SK-N-SH (cell line): ENCODE measurements at regions not wholly inside any gene's neighbourhood (a gene's known extent, or its start where the extent isn't known, plus 50 kb on each side); places are given as distances from the start of the nearest gene placed in this dataset.

ENCODE experiments used
- CTCF ChIA-PET: fragments of 300-600, 350-600 bp; formaldehyde crosslinking; extraction: SDS; loops from one replicate; lab custom pipeline; 2021; lab: Yijun Ruan, JAX
- POLR2A ChIA-PET: fragments of 350-600 bp; sonication (Branson Sonifier 250); formaldehyde crosslinking; extraction: SDS; loops from one replicate; lab custom pipeline; 2020; ENCODE audit warnings: antibody characterized with exemption, inconsistent platforms; lab: Yijun Ruan, JAX
- DNase-seq: peaks from one replicate; pipeline ENCODE4 v3.0.0; 2012
- H2AFZ ChIP-seq: fragments of 200-600 bp; sonication (generic); 2 replicates; pipeline ENCODE4 v1.8.1; 2016; ENCODE audit warnings: antibody characterized with exemption, mild to moderate bottlenecking, low read depth
- H3F3A ChIP-seq: fragments of 200-600 bp; sonication (generic); replicated peaks from 2 replicates; pipeline ENCODE3; 2016; ENCODE audit warnings: antibody characterized with exemption, mild to moderate bottlenecking; ENCODE audit not compliant: insufficient read depth
- H3K27ac ChIP-seq, 2 experiments: fragments of 200-500 bp in 1 of 2; fragments of 200-600 bp in 1 of 2; sonication (Bioruptor generic) in 1 of 2; sonication (generic), shearing (Covaris generic) in 1 of 2; 2 replicates each; pipeline versions ENCODE4 v1.5.1 to v1.6.1; 2014 to 2016; ENCODE audit warnings: low read depth in 2 of 2, inconsistent platforms in 1 of 2, low read length in 1 of 2, mild to moderate bottlenecking in 1 of 2, mixed read lengths in 1 of 2
- H3K27me3 ChIP-seq: fragments of 200-600 bp; sonication (generic), shearing (Covaris generic); 2 replicates; pipeline ENCODE4 v1.6.1; 2016; ENCODE audit warnings: mixed run types; ENCODE audit not compliant: insufficient read depth
- H3K36me3 ChIP-seq, 2 experiments: fragments of 200-500 bp in 1 of 2; fragments of 200-600 bp in 1 of 2; sonication (Bioruptor generic) in 1 of 2; sonication (generic) in 1 of 2; replicated peaks in 1 of 2; 2 replicates each; pipeline versions ENCODE3 to v1.5.1; 2014 to 2016; ENCODE audit warnings: low read length in 1 of 2, mild to moderate bottlenecking in 1 of 2; ENCODE audit not compliant: insufficient read depth in 2 of 2, control insufficient read depth in 1 of 2
- H3K4me1 ChIP-seq, 2 experiments: fragments of 200-500 bp in 1 of 2; fragments of 200-600 bp in 1 of 2; sonication (Bioruptor generic) in 1 of 2; sonication (generic), shearing (Covaris generic) in 1 of 2; 2 replicates each; pipeline versions ENCODE4 v1.5.1 to v1.6.1; 2014 to 2016; ENCODE audit warnings: low read depth in 1 of 2, low read length in 1 of 2, mixed run types in 1 of 2; ENCODE audit not compliant: insufficient read depth in 2 of 2, control insufficient read depth in 1 of 2
- H3K4me2 ChIP-seq: fragments of 200-600 bp; sonication (generic), shearing (Covaris generic); 2 replicates; pipeline ENCODE4 v1.6.1; 2017; ENCODE audit warnings: mixed run types
- H3K4me3 ChIP-seq, 2 experiments: fragments of 200-500 bp in 1 of 2; fragments of 200-600 bp in 1 of 2; sonication (Bioruptor generic) in 1 of 2; sonication (generic), shearing (Covaris generic) in 1 of 2; 2 replicates each; pipeline versions ENCODE4 v1.5.1 to v1.8.1; 2014 to 2016; ENCODE audit warnings: low read depth in 2 of 2, inconsistent platforms in 1 of 2, low read length in 1 of 2, mild to moderate bottlenecking in 1 of 2, mixed read lengths in 1 of 2, moderate library complexity in 1 of 2
- H3K79me2 ChIP-seq: fragments of 200-600 bp; sonication (generic); 2 replicates; pipeline ENCODE4 v1.8.1; 2017; ENCODE audit warnings: mild to moderate bottlenecking; ENCODE audit not compliant: insufficient read depth
- H3K9ac ChIP-seq: fragments of 200-600 bp; sonication (generic); 2 replicates; pipeline ENCODE4 v1.6.1; 2017; ENCODE audit warnings: mixed run types
- H3K9me2 ChIP-seq: fragments of 200-600 bp; sonication (generic); 2 replicates; pipeline ENCODE4 v1.6.1; 2017; ENCODE audit warnings: mixed run types
- H3K9me3 ChIP-seq: fragments of 200-600 bp; sonication (generic); 2 replicates; pipeline ENCODE4 v1.6.1; 2017; ENCODE audit warnings: mixed run types, mild to moderate bottlenecking, moderate library complexity
- H4K20me1 ChIP-seq: fragments of 200-600 bp; sonication (generic); 2 replicates; pipeline ENCODE4 v1.6.1; 2017; ENCODE audit warnings: mild to moderate bottlenecking, mixed run types; ENCODE audit not compliant: insufficient read depth
- CHD2 ChIP-seq: fragments of 150-350 bp; IDR thresholded peaks from 2 replicates; pipeline ENCODE4 v1.6.1; 2018; ENCODE audit warnings: low read length; ENCODE audit not compliant: partially characterized antibody
- ELF1 ChIP-seq: IDR thresholded peaks from 2 replicates; pipeline ENCODE4 v1.4.0; 2012
- EP300 ChIP-seq, 2 experiments: IDR thresholded peaks; 2 replicates each; pipeline versions ENCODE4 v1.4.0 to v1.6.1; 2012; ENCODE audit warnings: borderline replicate concordance in 1 of 2, low read depth in 1 of 2, low read length in 1 of 2
- EZH2phosphoT487 ChIP-seq: fragments of 200-600 bp; sonication (generic); IDR thresholded peaks from 2 replicates; pipeline ENCODE4 v1.6.1; 2017; ENCODE audit warnings: low read depth, mixed run types, mild to moderate bottlenecking, antibody characterized with exemption, moderate library complexity, borderline replicate concordance
- FOXM1 ChIP-seq: IDR thresholded peaks from 2 replicates; pipeline ENCODE4 v1.4.0; 2012; ENCODE audit warnings: low read depth, mild to moderate bottlenecking
- IRF3 ChIP-seq: fragments of 150-350 bp; IDR thresholded peaks from 2 replicates; pipeline ENCODE4 v1.6.1; 2016; ENCODE audit warnings: mild to moderate bottlenecking, low read depth, low read length
- JUND ChIP-seq: IDR thresholded peaks from 2 replicates; pipeline ENCODE4 v1.4.0; 2012
- MEF2A ChIP-seq: IDR thresholded peaks from 2 replicates; pipeline ENCODE4 v1.4.0; 2012; ENCODE audit warnings: low read depth, borderline replicate concordance
- NFIC ChIP-seq: IDR thresholded peaks from 2 replicates; pipeline ENCODE4 v1.4.0; 2012; ENCODE audit warnings: borderline replicate concordance
- NRF1 ChIP-seq: IDR thresholded peaks from 2 replicates; pipeline ENCODE4 v1.6.1; 2012; ENCODE audit warnings: low read depth, mild to moderate bottlenecking, low read length
- POLR2AphosphoS5 ChIP-seq: IDR thresholded peaks from 2 replicates; pipeline ENCODE4 v1.6.1; 2012; ENCODE audit warnings: low read depth, low read length
- RCOR1 ChIP-seq: fragments of 150-350 bp; IDR thresholded peaks from 2 replicates; pipeline ENCODE4 v1.6.1; 2017; ENCODE audit warnings: antibody characterized with exemption, low read length
- RFX5 ChIP-seq: IDR thresholded peaks from 2 replicates; pipeline ENCODE4 v1.6.1; 2012; ENCODE audit warnings: mild to moderate bottlenecking, improper control_type of control experiment, low read length
- SIN3A ChIP-seq: IDR thresholded peaks from 2 replicates; pipeline ENCODE4 v1.6.1; 2012; ENCODE audit warnings: low read depth, mild to moderate bottlenecking, low read length, moderate library complexity, borderline replicate concordance
- TAF1 ChIP-seq: IDR thresholded peaks from 2 replicates; pipeline ENCODE4 v1.6.1; 2012; ENCODE audit warnings: low read depth, mild to moderate bottlenecking, low read length, moderate library complexity, borderline replicate concordance
- TCF12 ChIP-seq: IDR thresholded peaks from 2 replicates; pipeline ENCODE4 v1.4.0; 2012
- WGBS: methylation state at CpG from one replicate; pipeline ENCODE4 v1.1.6; 2017; ENCODE audit warnings: low lambda C conversion rate; 5-methylcytosine and 5-hydroxymethylcytosine counted together
- TF ChIP-seq, protein P1 (sequence below): fragments of 150-350 bp; IDR thresholded peaks from 2 replicates; pipeline ENCODE4 v1.6.1; 2017; ENCODE audit warnings: antibody characterized with exemption, low read length, low read depth, borderline replicate concordance
- TF ChIP-seq, protein P2 (sequence below): IDR thresholded peaks from 2 replicates; pipeline ENCODE4 v1.6.1; 2012; ENCODE audit warnings: mild to moderate bottlenecking, low read depth, low read length, moderate library complexity
- TF ChIP-seq, protein P3 (sequence below): IDR thresholded peaks from 2 replicates; pipeline ENCODE4; 2012

DNA sequence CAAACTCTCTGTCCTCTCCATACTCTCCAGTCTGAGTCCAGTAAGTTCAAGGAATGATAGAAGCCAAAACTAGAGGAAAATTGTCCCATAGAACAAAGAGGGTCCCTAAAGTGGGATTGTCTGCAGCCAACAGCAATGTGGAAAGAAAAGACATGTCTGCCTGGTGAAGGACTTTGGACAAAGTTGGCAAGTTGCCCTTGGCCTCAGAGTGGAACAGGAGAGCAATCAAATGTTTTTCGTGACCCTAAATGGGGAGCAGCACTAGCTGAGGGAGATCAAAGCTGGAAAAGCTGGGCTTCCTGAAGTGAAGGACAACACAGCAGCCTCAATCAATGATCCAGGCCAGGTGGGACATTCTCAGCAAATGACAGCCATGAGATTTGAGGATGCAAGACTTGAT, 183.5 kb downstream of the CHD9NB start:
- no peaks in the 10 kb centered on the region for H3K4me1 ChIP-seq
- WGBS: 0% methylated on average over 1 of the region's 1 CpG
- TF ChIP-seq FOXM1: no peak
- TF ChIP-seq, protein P1, sequence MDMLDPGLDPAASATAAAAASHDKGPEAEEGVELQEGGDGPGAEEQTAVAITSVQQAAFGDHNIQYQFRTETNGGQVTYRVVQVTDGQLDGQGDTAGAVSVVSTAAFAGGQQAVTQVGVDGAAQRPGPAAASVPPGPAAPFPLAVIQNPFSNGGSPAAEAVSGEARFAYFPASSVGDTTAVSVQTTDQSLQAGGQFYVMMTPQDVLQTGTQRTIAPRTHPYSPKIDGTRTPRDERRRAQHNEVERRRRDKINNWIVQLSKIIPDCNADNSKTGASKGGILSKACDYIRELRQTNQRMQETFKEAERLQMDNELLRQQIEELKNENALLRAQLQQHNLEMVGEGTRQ: no peak
- TF ChIP-seq, protein P2, sequence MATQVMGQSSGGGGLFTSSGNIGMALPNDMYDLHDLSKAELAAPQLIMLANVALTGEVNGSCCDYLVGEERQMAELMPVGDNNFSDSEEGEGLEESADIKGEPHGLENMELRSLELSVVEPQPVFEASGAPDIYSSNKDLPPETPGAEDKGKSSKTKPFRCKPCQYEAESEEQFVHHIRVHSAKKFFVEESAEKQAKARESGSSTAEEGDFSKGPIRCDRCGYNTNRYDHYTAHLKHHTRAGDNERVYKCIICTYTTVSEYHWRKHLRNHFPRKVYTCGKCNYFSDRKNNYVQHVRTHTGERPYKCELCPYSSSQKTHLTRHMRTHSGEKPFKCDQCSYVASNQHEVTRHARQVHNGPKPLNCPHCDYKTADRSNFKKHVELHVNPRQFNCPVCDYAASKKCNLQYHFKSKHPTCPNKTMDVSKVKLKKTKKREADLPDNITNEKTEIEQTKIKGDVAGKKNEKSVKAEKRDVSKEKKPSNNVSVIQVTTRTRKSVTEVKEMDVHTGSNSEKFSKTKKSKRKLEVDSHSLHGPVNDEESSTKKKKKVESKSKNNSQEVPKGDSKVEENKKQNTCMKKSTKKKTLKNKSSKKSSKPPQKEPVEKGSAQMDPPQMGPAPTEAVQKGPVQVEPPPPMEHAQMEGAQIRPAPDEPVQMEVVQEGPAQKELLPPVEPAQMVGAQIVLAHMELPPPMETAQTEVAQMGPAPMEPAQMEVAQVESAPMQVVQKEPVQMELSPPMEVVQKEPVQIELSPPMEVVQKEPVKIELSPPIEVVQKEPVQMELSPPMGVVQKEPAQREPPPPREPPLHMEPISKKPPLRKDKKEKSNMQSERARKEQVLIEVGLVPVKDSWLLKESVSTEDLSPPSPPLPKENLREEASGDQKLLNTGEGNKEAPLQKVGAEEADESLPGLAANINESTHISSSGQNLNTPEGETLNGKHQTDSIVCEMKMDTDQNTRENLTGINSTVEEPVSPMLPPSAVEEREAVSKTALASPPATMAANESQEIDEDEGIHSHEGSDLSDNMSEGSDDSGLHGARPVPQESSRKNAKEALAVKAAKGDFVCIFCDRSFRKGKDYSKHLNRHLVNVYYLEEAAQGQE: no peak
- TF ChIP-seq EP300 (IDR thresholded peaks at IDR 0.05; ENCODE audit: borderline replicate concordance in 1 of 2, low read depth in 1 of 2, low read length in 1 of 2): no peak
- no peak for TF ChIP-seq POLR2AphosphoS5
- TF ChIP-seq JUND: no peak
- TF ChIP-seq TCF12: no peak
- no peak for TF ChIP-seq MEF2A
- no peak for TF ChIP-seq NFIC
- TF ChIP-seq RCOR1: no peak
- no peak for TF ChIP-seq EZH2phosphoT487
- TF ChIP-seq RFX5: no peak
- no peaks in the 10 kb centered on the region for H3F3A ChIP-seq
- no peak for DNase-seq
- H3K9ac ChIP-seq: no peak overlapping the region
- CTCF ChIA-PET: no interaction called here
- H3K4me3 ChIP-seq: no peak overlapping the region
- no peaks in the 10 kb centered on the region for H3K9me2 ChIP-seq
- H4K20me1 ChIP-seq: no peaks in the 10 kb centered on the region
- H3K27me3 ChIP-seq: no peaks in the 10 kb centered on the region
- H3K9me3 ChIP-seq: no peaks in the 10 kb centered on the region
- POLR2A ChIA-PET: no interaction called here
- no peak overlapping the region for H3K4me2 ChIP-seq
- H2AFZ ChIP-seq: no peak overlapping the region
- no peaks in the 10 kb centered on the region for H3K36me3 ChIP-seq
- H3K27ac ChIP-seq: no peak overlapping the region
- no peaks in the 10 kb centered on the region for H3K79me2 ChIP-seq

DNA sequence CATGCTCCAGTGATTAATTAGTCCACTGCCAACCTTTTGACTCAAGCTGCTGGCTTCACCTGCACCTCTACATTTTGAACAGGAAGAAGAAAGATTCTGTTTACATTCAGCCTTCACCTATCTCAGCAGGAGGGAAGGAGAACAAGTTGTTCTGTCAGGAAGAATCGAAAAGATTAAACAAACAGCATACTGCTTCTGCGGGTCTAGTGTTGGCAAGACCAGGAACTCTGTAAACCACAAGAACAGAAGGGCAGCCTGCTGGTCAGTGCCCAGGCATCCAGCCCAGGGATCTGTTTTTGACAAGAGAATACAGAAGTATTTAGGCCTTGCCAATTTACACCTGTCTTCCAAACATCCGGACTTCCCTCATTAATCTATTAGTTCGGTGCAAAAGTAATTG, 189.7 kb downstream of the CHD9NB start:
- H2AFZ ChIP-seq: no peak overlapping the region
- H3K9me2 ChIP-seq: no peaks in the 10 kb centered on the region
- H3K36me3 ChIP-seq: no peaks in the 10 kb centered on the region
- no peaks in the 10 kb centered on the region for H3K9me3 ChIP-seq
- no peaks in the 10 kb centered on the region for H3K4me1 ChIP-seq
- no peaks in the 10 kb centered on the region for H3K79me2 ChIP-seq
- POLR2A ChIA-PET: no interaction called here
- H3K4me2 ChIP-seq: no peak overlapping the region
- H3K27ac ChIP-seq: no peak overlapping the region
- H3K4me3 ChIP-seq: no peak overlapping the region
- no peak for DNase-seq
- H3F3A ChIP-seq: no peaks in the 10 kb centered on the region
- 27% methylated on average over 4 of the region's 4 CpGs for WGBS
- no peaks in the 10 kb centered on the region for H4K20me1 ChIP-seq
- no peak overlapping the region for H3K9ac ChIP-seq
- no peaks in the 10 kb centered on the region for H3K27me3 ChIP-seq
- CTCF ChIA-PET: no interaction called here
- no peak for TF ChIP-seq TCF12
- no peak for TF ChIP-seq NRF1
- no peak for TF ChIP-seq SIN3A
- TF ChIP-seq, protein P3, sequence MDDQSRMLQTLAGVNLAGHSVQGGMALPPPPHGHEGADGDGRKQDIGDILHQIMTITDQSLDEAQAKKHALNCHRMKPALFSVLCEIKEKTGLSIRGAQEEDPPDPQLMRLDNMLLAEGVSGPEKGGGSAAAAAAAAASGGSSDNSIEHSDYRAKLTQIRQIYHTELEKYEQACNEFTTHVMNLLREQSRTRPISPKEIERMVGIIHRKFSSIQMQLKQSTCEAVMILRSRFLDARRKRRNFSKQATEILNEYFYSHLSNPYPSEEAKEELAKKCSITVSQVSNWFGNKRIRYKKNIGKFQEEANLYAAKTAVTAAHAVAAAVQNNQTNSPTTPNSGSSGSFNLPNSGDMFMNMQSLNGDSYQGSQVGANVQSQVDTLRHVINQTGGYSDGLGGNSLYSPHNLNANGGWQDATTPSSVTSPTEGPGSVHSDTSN: no peak
- TF ChIP-seq FOXM1: no peak
- no peak for TF ChIP-seq IRF3
- no peak for TF ChIP-seq ELF1
- no peak for TF ChIP-seq RFX5
- TF ChIP-seq NFIC: no peak
- no peak for TF ChIP-seq TAF1
- TF ChIP-seq, protein P2: no peak
- TF ChIP-seq CHD2: no peak
